ENCODE measurements at regions not wholly inside any gene's neighbourhood (a gene's known extent, or its start where the extent isn't known, plus 50 kb on each side); places are given as distances from the start of the nearest gene placed in this dataset.

DNA sequence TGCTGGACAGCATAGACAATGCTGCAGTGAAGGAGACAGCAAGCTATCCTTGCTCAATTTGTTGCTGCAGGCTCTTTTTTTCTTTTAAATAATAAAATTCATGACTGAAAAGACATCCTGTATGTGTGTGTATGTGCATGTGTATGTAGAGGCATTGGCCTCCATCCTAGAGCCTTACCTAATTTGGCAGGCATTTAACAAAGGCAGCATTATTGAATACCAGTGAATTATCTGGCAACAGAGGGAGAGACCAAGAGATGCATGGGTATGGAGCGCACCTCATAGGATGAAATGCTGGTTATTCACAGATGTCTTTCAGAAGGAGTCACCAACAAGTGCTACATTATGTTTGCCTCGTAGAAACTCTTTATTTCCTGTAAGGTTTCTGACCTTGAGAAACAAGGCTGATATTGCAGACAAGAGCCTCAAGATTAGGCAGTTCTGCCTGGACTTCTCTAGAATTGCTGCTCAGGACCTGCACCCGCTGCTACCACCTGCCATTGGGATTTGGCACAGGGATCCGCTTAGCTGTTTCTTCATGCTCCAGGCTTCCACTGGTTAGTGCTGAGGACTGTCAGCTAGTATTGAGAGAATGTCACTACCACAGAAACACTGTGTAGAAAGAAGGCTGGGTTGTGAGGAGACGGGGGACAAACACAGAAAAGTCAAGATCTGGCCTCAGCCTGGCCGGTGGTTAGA, 247.7 kb upstream of the RFX3 start:
- TF ChIP-seq CTCF (IDR thresholded peaks at IDR 0.05) (no peak), POLR2A (IDR thresholded peaks at IDR 0.05) (no peak)

Data from lower leg skin (tissue), 3 donors.